IMR-90 (cell line): ENCODE measurements at regions not wholly inside any gene's neighbourhood (a gene's known extent, or its start where the extent isn't known, plus 50 kb on each side); places are given as distances from the start of the nearest gene placed in this dataset.

Experiments used
- ATAC-seq: fragments of 200-7000 bp; cut with Tn5 transposase; 2 replicates; pipeline ENCODE4 v1.9.1; 2020; ENCODE audit warnings: low read depth, mild to moderate bottlenecking, moderate library complexity
- BruUV-seq: library from RNA; stranded (reverse); fragments of 400-500 nt; replicated peaks from 2 replicates; lab custom pipeline; 2021; lab: Mats Ljungman, UMichigan
- CTCF ChIA-PET: fragments of 300-600 bp; formaldehyde crosslinking; extraction: SDS; loops from one replicate; lab custom pipeline; 2021; ENCODE audit warnings: antibody characterized with exemption; lab: Yijun Ruan, JAX
- POLR2A ChIA-PET: fragments of 300-600 bp; sonication (Branson Sonifier 250); formaldehyde crosslinking; loops from one replicate; lab custom pipeline; 2022; ENCODE audit warnings: antibody characterized with exemption; ENCODE audit not compliant: unreplicated experiment; lab: Charles Lee
- DNase-seq: peaks from one replicate; pipeline ENCODE4 v3.0.0; 2013
- H2AFZ ChIP-seq: replicated peaks from 2 replicates; pipeline ENCODE3; 2013; ENCODE audit warnings: low read length, mild to moderate bottlenecking; ENCODE audit not compliant: poor library complexity
- H2AK5ac ChIP-seq: 2 replicates; pipeline ENCODE4 v1.6.1; 2013; ENCODE audit warnings: low read depth, low read length, inconsistent platforms
- H2AK9ac ChIP-seq: replicated peaks from 2 replicates; pipeline ENCODE3; 2013; ENCODE audit warnings: mild to moderate bottlenecking, low read depth, low read length, moderate library complexity; ENCODE audit not compliant: poor library complexity
- H2BK120ac ChIP-seq: 2 replicates; pipeline ENCODE4 v1.6.1; 2013; ENCODE audit warnings: low read depth, low read length, inconsistent platforms
- H2BK15ac ChIP-seq: 3 replicates; pipeline ENCODE4 v1.6.1; 2013; ENCODE audit warnings: low read depth, low read length, inconsistent platforms
- H2BK20ac ChIP-seq: 2 replicates; pipeline ENCODE4 v1.6.1; 2013; ENCODE audit warnings: low read depth, mild to moderate bottlenecking, inconsistent platforms, low read length, moderate library complexity
- H2BK5ac ChIP-seq: 2 replicates; pipeline ENCODE4 v1.6.1; 2013; ENCODE audit warnings: mild to moderate bottlenecking, low read depth, low read length, inconsistent platforms; ENCODE audit not compliant: poor library complexity, severe bottlenecking
- H3K14ac ChIP-seq: replicated peaks from 2 replicates; pipeline ENCODE4 v1.6.1; 2013; ENCODE audit warnings: low read depth, low read length, inconsistent platforms
- H3K18ac ChIP-seq: 2 replicates; pipeline ENCODE4 v1.6.1; 2013; ENCODE audit warnings: low read depth, low read length, control low read depth
- H3K23ac ChIP-seq: 2 replicates; pipeline ENCODE4 v1.6.1; 2013; ENCODE audit warnings: low read depth, low read length, inconsistent platforms
- H3K27ac ChIP-seq: 2 replicates; pipeline ENCODE4 v1.5.1; 2013; ENCODE audit warnings: mild to moderate bottlenecking, control low read depth, low read length; ENCODE audit not compliant: insufficient read depth
- H3K27me3 ChIP-seq: 2 replicates; pipeline ENCODE4 v1.6.1; 2013; ENCODE audit warnings: low read length; ENCODE audit not compliant: control insufficient read depth, insufficient read depth
- H3K36me3 ChIP-seq: 2 replicates; pipeline ENCODE4 v1.6.1; 2013; ENCODE audit warnings: low read length, mixed read lengths; ENCODE audit not compliant: control insufficient read depth, insufficient read depth
- H3K4ac ChIP-seq: 2 replicates; pipeline ENCODE4 v1.6.1; 2013; ENCODE audit warnings: low read depth, low read length, inconsistent platforms
- H3K4me1 ChIP-seq: 2 replicates; pipeline ENCODE4 v1.6.1; 2013; ENCODE audit warnings: low read length, mixed read lengths; ENCODE audit not compliant: control insufficient read depth, insufficient read depth
- H3K4me2 ChIP-seq: 2 replicates; pipeline ENCODE4 v1.6.1; 2013; ENCODE audit warnings: low read depth, mild to moderate bottlenecking, control low read depth, low read length, moderate library complexity
- H3K4me3 ChIP-seq: 2 replicates; pipeline ENCODE4 v1.5.1; 2013; ENCODE audit warnings: low read depth, mild to moderate bottlenecking, control low read depth, low read length, moderate library complexity; ENCODE audit not compliant: insufficient read depth
- H3K56ac ChIP-seq: 2 replicates; pipeline ENCODE4 v1.6.1; 2013; ENCODE audit warnings: low read length, inconsistent platforms; ENCODE audit not compliant: insufficient read depth; ENCODE audit errors: extremely low read depth
- H3K79me1 ChIP-seq, 2 experiments: 2 replicates each; pipeline ENCODE4 v1.6.1; 2013; ENCODE audit warnings: low read length in 2 of 2, inconsistent platforms in 1 of 2, low read depth in 1 of 2
- H3K9ac ChIP-seq: 2 replicates; pipeline ENCODE4 v1.6.1; 2013; ENCODE audit warnings: low read depth, low read length, control low read depth
- H3K9me1 ChIP-seq: 2 replicates; pipeline ENCODE4 v1.6.1; 2013; ENCODE audit warnings: low read length, inconsistent platforms; ENCODE audit not compliant: insufficient read depth
- H3K9me3 ChIP-seq: 2 replicates; pipeline ENCODE4 v1.6.1; 2013; ENCODE audit warnings: low read length; ENCODE audit not compliant: control insufficient read depth, insufficient read depth
- H4K20me1 ChIP-seq: 2 replicates; pipeline ENCODE4 v1.6.1; 2013; ENCODE audit warnings: low read length, inconsistent platforms; ENCODE audit not compliant: insufficient read depth
- H4K5ac ChIP-seq: 2 replicates; pipeline ENCODE4 v1.6.1; 2013; ENCODE audit warnings: mild to moderate bottlenecking, low read depth, low read length, control low read depth
- H4K8ac ChIP-seq, 2 experiments: 2 replicates each; pipeline ENCODE4 v1.6.1; 2013; ENCODE audit warnings: low read depth in 2 of 2, low read length in 2 of 2, control low read depth in 1 of 2, inconsistent platforms in 1 of 2
- H4K91ac ChIP-seq: 2 replicates; pipeline ENCODE4 v1.6.1; 2013; ENCODE audit warnings: low read depth, low read length, inconsistent platforms; ENCODE audit not compliant: insufficient read depth
- CHD1 ChIP-seq: IDR thresholded peaks from 2 replicates; pipeline ENCODE4 v1.6.1; 2012; ENCODE audit warnings: low read depth, low read length, improper control_type of control experiment
- ELK1 ChIP-seq: fragments of 150-350 bp; IDR thresholded peaks from 2 replicates; pipeline ENCODE4 v1.6.1; 2016; ENCODE audit warnings: low read depth, mild to moderate bottlenecking, low read length, moderate library complexity, borderline replicate concordance
- FOS ChIP-seq: fragments of 150-350 bp; IDR thresholded peaks from 2 replicates; pipeline ENCODE4 v1.6.1; 2016; ENCODE audit warnings: low read depth, low read length
- MAFK ChIP-seq: IDR thresholded peaks from 2 replicates; pipeline ENCODE4 v1.6.1; 2012; ENCODE audit warnings: low read depth, low read length, improper control_type of control experiment
- MXI1 ChIP-seq: IDR thresholded peaks from 2 replicates; pipeline ENCODE4 v1.6.1; 2012; ENCODE audit warnings: low read depth, mild to moderate bottlenecking, low read length, moderate library complexity, borderline replicate concordance
- NFE2L2 ChIP-seq: fragments of 150-350 bp; IDR thresholded peaks from 2 replicates; pipeline ENCODE4 v1.6.1; 2016; ENCODE audit warnings: low read depth, mild to moderate bottlenecking, low read length
- dilution Hi-C: fragments of 300-500 bp; cut with HindIII; formaldehyde crosslinking; loops from one replicate; pipeline ENCODE4 v1.14.3; 2018; ENCODE audit warnings: low sequenced_read_pairs; ENCODE audit not compliant: unreplicated experiment
- in situ Hi-C: fragments of 300-500 bp; cut with MboI; formaldehyde crosslinking; loops from 3 replicates; pipeline ENCODE4 v1.14.3; 2019; ENCODE audit warnings: low sequenced_read_pairs, inconsistent platforms, mixed read lengths
- intact Hi-C: fragments of 100-400 bp; cut with micrococcal nuclease; formaldehyde crosslinking; loops from 2 replicates; pipeline ENCODE4 v1.10.0; 2022

- in situ Hi-C loops, result no loop called here
- intact Hi-C loops, result no loop called here
- BruUV-seq, result no TSS peak
Observed at GRCh38 chr1:81398041-81398440, 402.7 kb upstream of the ADGRL2 start.

More at GRCh38 chr1:81398041-81398440, 402.7 kb upstream of the ADGRL2 start:
- Histone ChIP-seq H3K27me3 (no peaks in the 10 kb centered on the region), H3K4me1 (no peaks in the 10 kb centered on the region), H3K23ac (no peak overlapping the region), H4K8ac (no peak overlapping the region), H3K27ac (no peak overlapping the region), H4K91ac (no peak overlapping the region), H3K4me2 (no peak overlapping the region), H3K9me3 (peaks cover 3% of the 10 kb centered on the region), H4K5ac (no peak overlapping the region), H3K56ac (no peak overlapping the region), H3K36me3 (no peaks in the 10 kb centered on the region), H2AK5ac (no peak overlapping the region), H4K20me1 (no peaks in the 10 kb centered on the region), H2BK15ac (no peak overlapping the region), H3K4me3 (no peak overlapping the region), H2BK20ac (no peak overlapping the region), H3K9ac (no peak overlapping the region), H2BK5ac (no peak overlapping the region), H3K9me1 (no peaks in the 10 kb centered on the region), H3K14ac (no peak overlapping the region), H2BK120ac (no peak overlapping the region), H3K18ac (no peak overlapping the region), H2AFZ (no peak overlapping the region), H3K79me1 (no peaks in the 10 kb centered on the region), H2AK9ac (no peak overlapping the region), H3K4ac (no peak overlapping the region)
- ChIA-PET POLR2A (no interaction called here), CTCF (no interaction called here)
- TF ChIP-seq FOS, result no peak
- no peak for TF ChIP-seq MXI1
- TF ChIP-seq MAFK, result peak; percentile 74
- no peak for TF ChIP-seq CHD1
- TF ChIP-seq ELK1, result no peak
- TF ChIP-seq NFE2L2, result peak; percentile 80
- dilution Hi-C loops, result no loop called here
- DNase-seq (no peak), ATAC-seq (no peak)
